ENCODE measurements at regions not wholly inside any gene's neighbourhood (a gene's known extent, or its start where the extent isn't known, plus 50 kb on each side); places are given as distances from the start of the nearest gene placed in this dataset.

GRCh38 chr7:140232957-140233917 is 56.5 kb upstream of the KDM7A start:
- Histone ChIP-seq H3K27me3 (peaks cover 17% of the 10 kb centered on the region), H3K36me3 (no peaks in the 10 kb centered on the region), H3K4me3 (no peak overlapping the region), H3K4me1 (peaks cover 0 to 25% (median 10%) of the 10 kb centered on the region in 3 donors), H3K9me3 (no peaks in the 10 kb centered on the region), H3K27ac (no peak overlapping the region)
- TF ChIP-seq POLR2AphosphoS5 (IDR thresholded peaks at IDR 0.05): no peak
- WGBS, 2 donors (ENCODE audit: low coverage in 1 of 2): 71 to 75% methylated on average over 4 to 6 of the region's 6 CpGs
- ATAC-seq: no peak

GRCh38 chr7:140231771-140232491 is 55.1 kb upstream of the KDM7A start:
- H3K4me3 ChIP-seq: peak overlapping the region; percentile 40 to 65
- no peaks in the 10 kb centered on the region for H3K36me3 ChIP-seq
- WGBS, 2 donors (ENCODE audit: low coverage in 1 of 2): 45 to 47% methylated on average over 6 to 13 of the region's 13 CpGs
- H3K27me3 ChIP-seq: peaks cover 17% of the 10 kb centered on the region
- peak overlapping the region in 1 of 4 donors; percentile 54 for H3K27ac ChIP-seq
- no peaks in the 10 kb centered on the region for H3K9me3 ChIP-seq
- TF ChIP-seq CTCF (IDR thresholded peaks at IDR 0.05) (no peak), POLR2AphosphoS5 (IDR thresholded peaks at IDR 0.05) (no peak), EP300 (IDR thresholded peaks at IDR 0.05) (no peak), POLR2A (IDR thresholded peaks at IDR 0.05) (no peak)
- H3K4me1 ChIP-seq: peaks cover 0 to 25% (median 10%) of the 10 kb centered on the region in 3 donors
- no peak for ATAC-seq

- TF ChIP-seq EP300 (IDR thresholded peaks at IDR 0.05): no peak
- TF ChIP-seq CTCF (IDR thresholded peaks at IDR 0.05): no peak
- TF ChIP-seq POLR2AphosphoS5 (IDR thresholded peaks at IDR 0.05): no peak
- no peak for TF ChIP-seq POLR2A (IDR thresholded peaks at IDR 0.05)
- H3K27me3 ChIP-seq: peaks cover 17% of the 10 kb centered on the region
- 1% methylated on average over 19 to 36 of the region's 59 CpGs for WGBS, 2 donors (ENCODE audit: low coverage in 1 of 2)
- peak overlapping the region; percentile 40 to 65 for H3K4me3 ChIP-seq
- H3K9me3 ChIP-seq: no peaks in the 10 kb centered on the region
- peak; percentile 38 for ATAC-seq
- H3K4me1 ChIP-seq: peaks cover 0 to 25% (median 10%) of the 10 kb centered on the region in 3 donors
- H3K27ac ChIP-seq: peak overlapping the region in 2 of 4 donors; percentile 43 to 54
- no peaks in the 10 kb centered on the region for H3K36me3 ChIP-seq
Observed at GRCh38 chr7:140230861-140231770, 54.3 kb upstream of the KDM7A start.

GRCh38 chr7:140230516-140230860 is 53.7 kb upstream of the KDM7A start:
- Histone ChIP-seq H3K27ac (peak overlapping the region in 2 of 4 donors; percentile 43 to 54), H3K4me1 (peaks cover 0 to 25% (median 10%) of the 10 kb centered on the region in 3 donors), H3K9me3 (no peaks in the 10 kb centered on the region), H3K27me3 (peaks cover 17% of the 10 kb centered on the region), H3K4me3 (peak overlapping the region; percentile 40 to 65), H3K36me3 (no peaks in the 10 kb centered on the region)
- ATAC-seq: peak; percentile 64
- no CpG with 5 or more reads among the region's 57 CpGs for WGBS, 2 donors (ENCODE audit: low coverage in 1 of 2)
- no peak for TF ChIP-seq POLR2A (IDR thresholded peaks at IDR 0.05)

- H3K9me3 ChIP-seq: no peaks in the 10 kb centered on the region
- no peak for ATAC-seq
- TF ChIP-seq CTCF (IDR thresholded peaks at IDR 0.05) (no peak), EP300 (IDR thresholded peaks at IDR 0.05) (no peak), POLR2AphosphoS5 (IDR thresholded peaks at IDR 0.05) (no peak), POLR2A (IDR thresholded peaks at IDR 0.05) (no peak)
- H3K36me3 ChIP-seq: no peaks in the 10 kb centered on the region
- H3K4me3 ChIP-seq: peak overlapping the region; percentile 40 to 65
- peaks cover 17% of the 10 kb centered on the region for H3K27me3 ChIP-seq
- H3K4me1 ChIP-seq: peaks cover 0 to 25% (median 10%) of the 10 kb centered on the region in 3 donors
- peak overlapping the region in 2 of 4 donors; percentile 43 to 54 for H3K27ac ChIP-seq
- WGBS, 2 donors (ENCODE audit: low coverage in 1 of 2): 32 to 61% methylated on average over 2 to 10 of the region's 44 CpGs
Observed at GRCh38 chr7:140229591-140230515, 53.1 kb upstream of the KDM7A start.

Data from gastroesophageal sphincter (tissue), 4 donors.